CD4-positive, alpha-beta T cell treated with Interleukin-1 beta for 1 hour (primary cell): ENCODE measurements at regions not wholly inside any gene's neighbourhood (a gene's known extent, or its start where the extent isn't known, plus 50 kb on each side); places are given as distances from the start of the nearest gene placed in this dataset.
A peak's percentile ranks its signal among the peaks of the same experiment; 100 is the strongest.
"Not testable (repeated sequence)": the region's sequence is repeated elsewhere in the genome, so short reads cannot be mapped to it uniquely, and the experiment has no call there.

ENCODE experiments used
- DNase-seq, 2 donors: peaks; one replicate each; pipeline ENCODE4 v3.0.0-alpha.2; 2020 to 2022

- no peak for DNase-seq
Measured at GRCh38 chr9:29290516-29290915, 1717.2 kb upstream of the C9orf72 start.

DNA sequence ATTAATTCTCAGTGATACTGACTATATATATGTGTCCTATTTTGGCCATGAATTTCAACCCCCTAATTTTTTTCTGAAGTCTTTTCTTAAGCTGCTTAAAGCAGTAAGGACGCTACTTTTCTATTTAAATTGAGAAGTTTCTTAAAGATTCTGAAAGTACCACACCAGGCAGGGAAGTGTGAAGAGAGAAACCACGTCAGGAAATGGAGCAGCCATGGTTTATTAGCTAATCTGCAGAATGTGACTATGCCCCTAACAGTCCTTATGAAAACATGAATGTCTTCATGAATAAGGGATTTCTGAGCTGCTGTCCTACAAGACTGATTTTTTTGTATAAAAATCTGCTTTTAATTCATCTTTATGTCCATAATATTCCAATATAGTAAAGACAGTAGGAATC lies 1724.3 kb upstream of the C9orf72 start:
- DNase-seq: no peak

- no peak for DNase-seq
Measured at GRCh38 chr9:29311221-29311620, 1737.9 kb upstream of the C9orf72 start.

- DNase-seq: no peak
Measured at GRCh38 chr9:29312327-29312726, 1739.0 kb upstream of the C9orf72 start.

DNA sequence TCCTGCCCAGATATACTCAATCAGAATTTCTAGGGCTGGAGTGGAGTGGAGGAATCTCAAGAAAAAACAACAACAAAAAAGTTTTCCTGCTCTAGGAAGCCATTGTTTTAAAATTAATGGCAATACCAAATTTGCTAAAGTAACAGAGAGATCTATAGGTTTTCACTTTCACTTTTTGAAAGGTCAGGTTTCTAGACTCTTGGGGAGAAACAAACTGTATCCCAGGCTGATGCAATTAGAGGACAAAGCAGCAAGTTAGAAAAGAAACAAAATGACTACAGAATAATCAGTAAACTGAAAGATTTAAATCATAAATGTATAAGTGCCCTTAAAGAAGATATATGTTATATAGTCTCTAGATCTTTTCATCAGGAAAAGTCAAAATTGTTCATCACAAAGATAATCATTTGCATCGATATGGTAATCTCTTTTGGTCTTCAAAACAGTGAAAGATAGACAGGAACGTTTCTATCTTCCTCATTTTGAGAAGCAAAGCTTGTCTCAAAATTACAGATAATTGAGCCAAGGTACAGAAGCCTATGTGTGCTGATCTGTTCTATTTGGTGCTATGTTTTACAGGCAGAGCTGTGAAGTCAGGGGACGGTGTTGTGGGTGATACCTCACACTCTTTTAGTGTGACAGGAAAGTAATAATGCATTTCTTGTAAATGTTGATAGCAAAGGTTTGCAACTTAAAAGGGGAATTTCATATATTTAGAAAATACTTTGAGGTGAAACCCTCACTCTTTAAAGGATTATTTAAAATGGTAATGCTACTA lies 1746.6 kb upstream of the C9orf72 start:
- peak in 1 of 2 donors; percentile 2 for DNase-seq

DNA sequence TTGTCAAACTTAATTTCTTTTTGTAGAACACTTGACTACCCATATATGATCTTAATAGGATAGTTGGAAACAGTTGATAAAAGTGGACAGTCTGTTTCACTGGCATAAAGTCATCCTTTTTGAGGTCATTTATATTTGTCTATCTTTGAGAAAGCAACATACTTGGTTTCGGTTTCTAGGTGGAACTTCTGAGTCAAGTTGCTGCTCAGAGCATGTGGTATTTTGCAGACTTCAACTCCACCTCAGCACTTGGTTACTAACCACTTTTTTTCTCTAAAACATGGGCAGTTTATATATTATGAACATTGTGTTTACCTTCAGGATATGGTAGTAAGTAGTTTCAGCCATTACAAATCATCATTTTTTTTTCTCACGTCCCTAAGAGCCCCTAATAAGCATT lies 1749.0 kb upstream of the C9orf72 start:
- DNase-seq: no peak

DNA sequence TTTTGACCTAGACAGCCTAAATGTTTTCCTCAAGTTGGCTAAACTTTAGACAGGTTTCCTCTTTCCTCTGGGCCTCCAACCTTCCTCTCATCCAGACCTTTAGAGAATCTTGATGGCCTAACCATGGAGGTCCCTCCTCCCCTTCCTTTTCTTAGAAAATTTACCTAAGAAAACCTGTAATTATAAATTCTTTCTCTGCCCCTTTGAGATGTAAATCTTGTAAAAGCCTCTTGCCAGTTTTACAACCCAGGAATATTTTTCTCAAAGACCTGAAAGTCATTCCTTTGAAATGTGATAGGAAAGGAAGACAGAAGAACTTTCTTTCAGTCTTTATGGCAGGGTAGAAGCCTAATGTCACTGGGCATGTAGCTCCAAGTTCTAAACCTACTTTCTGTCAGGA lies 1752.6 kb upstream of the C9orf72 start:
- no peak for DNase-seq

DNA sequence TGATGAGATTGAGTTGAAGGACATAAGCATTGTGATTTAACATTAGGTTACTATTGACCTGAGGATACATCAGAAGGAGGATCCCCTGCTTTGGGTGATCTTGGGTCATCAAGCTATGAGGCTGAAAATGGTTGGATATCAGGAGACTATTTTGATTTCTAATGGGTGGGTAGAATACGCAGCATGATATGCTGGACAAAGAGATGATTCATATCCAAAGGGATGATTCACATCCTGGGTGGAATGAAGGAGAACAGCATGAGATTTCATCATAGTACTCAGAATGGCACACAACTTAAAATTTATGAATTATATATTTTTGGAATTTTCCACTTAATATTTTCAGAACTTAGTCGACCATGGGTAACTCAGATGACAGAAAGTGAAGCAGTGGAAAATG lies 1759.5 kb upstream of the C9orf72 start:
- DNase-seq: no peak

GRCh38 chr9:29336281-29336680 lies 1763.0 kb upstream of the C9orf72 start:
- DNase-seq: no peak

DNA sequence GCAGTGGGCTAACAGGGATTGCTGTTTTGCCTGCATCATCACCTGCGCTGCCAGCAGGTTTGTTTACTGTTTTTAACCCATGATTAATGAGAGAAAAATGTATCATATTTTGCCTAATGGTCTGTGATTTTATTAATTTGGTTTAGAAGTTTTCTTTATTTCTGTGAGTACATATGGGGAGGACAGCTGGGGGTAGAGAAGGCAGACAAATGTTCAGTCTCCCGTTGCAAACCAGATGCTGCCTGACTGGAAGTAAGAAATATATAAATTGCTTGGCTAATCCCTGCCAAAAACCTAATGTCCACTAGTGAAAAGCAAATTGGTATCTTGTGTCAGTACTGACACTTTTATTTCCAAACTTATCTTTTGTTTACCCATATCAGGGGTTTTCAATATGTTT lies 1766.1 kb upstream of the C9orf72 start:
- no peak for DNase-seq

- no peak for DNase-seq
Measured at GRCh38 chr9:29348999-29349398, 1775.7 kb upstream of the C9orf72 start.

DNA sequence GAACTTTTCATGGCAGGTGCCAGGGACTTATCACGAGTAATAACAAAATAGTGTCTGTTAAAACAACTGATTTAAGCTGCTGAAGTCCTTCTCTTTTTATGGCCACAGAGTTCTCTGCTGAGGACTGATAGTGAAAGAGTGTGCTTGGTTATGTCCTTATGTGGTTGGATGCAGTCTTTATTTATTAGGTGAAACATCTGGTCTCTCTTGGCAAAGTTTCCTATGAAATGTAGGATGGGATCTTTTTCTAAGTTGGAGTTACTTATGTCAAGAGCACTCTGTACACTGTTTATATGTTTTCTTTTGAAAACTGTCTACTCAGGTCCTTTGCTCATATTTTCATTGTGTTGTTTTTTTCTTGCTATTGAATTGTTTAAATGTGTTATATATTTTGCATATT lies 1816.1 kb upstream of the C9orf72 start:
- DNase-seq: no peak

GRCh38 chr9:29390859-29391258 lies 1817.6 kb upstream of the C9orf72 start:
- DNase-seq: no peak

GRCh38 chr9:29393064-29393463 lies 1819.8 kb upstream of the C9orf72 start:
- DNase-seq: no peak

GRCh38 chr9:29394855-29395254 lies 1821.6 kb upstream of the C9orf72 start:
- no peak for DNase-seq

GRCh38 chr9:29397148-29397547 lies 1823.9 kb upstream of the C9orf72 start:
- DNase-seq: no peak

DNA sequence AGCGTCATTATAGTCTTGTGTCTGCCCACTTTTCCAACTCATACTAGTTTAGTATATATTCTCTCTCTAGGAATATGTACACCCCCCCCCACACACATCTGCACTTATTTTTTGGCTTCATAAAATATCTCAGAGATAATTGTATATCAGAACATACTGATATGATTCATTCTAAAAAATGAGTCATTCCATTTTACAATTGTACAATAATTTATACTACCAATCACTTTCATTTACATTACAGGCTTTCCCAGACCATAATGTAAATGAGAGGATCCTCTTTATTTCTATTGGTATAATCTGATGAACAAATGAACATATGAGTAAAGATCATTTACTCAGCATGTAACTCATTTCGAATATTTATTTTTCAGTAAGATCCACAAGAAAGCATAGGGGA lies 1842.9 kb upstream of the C9orf72 start:
- no peak for DNase-seq

- DNase-seq: no peak
Measured at GRCh38 chr9:29422438-29422837, 1849.2 kb upstream of the C9orf72 start.

DNA sequence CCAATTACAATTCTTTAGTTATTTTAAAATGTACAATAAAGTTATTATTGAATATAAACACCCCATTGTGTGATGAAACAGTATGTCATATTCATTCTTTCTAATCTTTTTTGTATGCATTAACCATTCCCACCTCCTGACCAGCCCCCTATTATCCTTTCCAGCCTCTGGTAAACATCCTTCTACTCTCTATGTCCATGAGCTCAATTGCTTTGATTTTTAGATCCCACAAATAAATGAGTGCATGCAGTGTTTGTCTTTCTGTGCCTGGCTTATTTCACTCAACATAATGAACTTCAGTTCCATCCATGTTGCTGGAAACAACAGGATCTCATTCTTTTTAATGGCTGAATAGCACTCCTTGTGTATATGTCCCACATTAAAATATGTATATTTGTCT lies 1858.9 kb upstream of the C9orf72 start:
- DNase-seq: no peak

- not testable (repeated sequence) for DNase-seq
Measured at GRCh38 chr9:29432656-29433055, 1859.4 kb upstream of the C9orf72 start.

DNA sequence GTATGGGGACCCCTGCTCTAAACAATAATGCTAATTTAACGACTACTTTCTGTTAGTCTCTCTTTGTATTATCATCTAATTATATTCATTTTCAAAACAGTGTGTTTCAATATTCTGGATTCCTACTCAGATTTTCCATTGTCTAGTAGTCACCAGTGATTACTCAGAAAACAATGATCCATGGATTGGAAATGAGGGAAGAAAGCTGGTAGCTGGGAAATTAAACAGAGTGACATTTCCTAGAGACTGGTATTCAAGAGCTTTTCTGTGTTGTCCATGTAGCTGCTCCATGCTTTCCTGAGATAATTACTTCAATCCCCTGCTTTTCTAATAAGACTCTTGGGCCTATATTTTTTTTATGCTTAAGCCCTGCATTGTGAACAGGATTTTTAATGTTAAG lies 1862.1 kb upstream of the C9orf72 start:
- no peak for DNase-seq

- DNase-seq: no peak
Measured at GRCh38 chr9:29437526-29437925, 1864.2 kb upstream of the C9orf72 start.

- no peak for DNase-seq
Measured at GRCh38 chr9:29439961-29440360, 1866.7 kb upstream of the C9orf72 start.

DNA sequence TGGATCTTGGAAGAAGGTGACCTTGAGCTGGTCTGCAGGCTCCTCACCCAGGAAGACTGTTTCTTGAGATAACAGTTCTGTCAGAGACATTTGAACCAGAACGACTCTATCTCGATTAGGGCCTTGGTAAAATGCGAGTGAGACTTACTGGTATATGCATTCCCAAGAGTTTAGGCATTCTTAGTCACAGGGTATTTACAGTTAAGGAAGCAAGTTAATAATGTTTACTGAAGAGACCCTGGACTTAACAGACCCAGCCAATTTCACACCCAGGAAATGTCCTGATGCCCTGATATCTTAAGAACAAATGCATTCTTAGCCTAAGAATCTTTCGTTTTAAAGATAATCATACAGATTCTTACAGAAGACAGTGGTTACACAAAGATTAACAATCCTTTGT lies 1867.2 kb upstream of the C9orf72 start:
- DNase-seq: no peak

- no peak for DNase-seq
Measured at GRCh38 chr9:29445751-29446150, 1872.5 kb upstream of the C9orf72 start.
